ENCODE measurements at regions not wholly inside any gene's neighbourhood (a gene's known extent, or its start where the extent isn't known, plus 50 kb on each side); places are given as distances from the start of the nearest gene placed in this dataset.

DNA sequence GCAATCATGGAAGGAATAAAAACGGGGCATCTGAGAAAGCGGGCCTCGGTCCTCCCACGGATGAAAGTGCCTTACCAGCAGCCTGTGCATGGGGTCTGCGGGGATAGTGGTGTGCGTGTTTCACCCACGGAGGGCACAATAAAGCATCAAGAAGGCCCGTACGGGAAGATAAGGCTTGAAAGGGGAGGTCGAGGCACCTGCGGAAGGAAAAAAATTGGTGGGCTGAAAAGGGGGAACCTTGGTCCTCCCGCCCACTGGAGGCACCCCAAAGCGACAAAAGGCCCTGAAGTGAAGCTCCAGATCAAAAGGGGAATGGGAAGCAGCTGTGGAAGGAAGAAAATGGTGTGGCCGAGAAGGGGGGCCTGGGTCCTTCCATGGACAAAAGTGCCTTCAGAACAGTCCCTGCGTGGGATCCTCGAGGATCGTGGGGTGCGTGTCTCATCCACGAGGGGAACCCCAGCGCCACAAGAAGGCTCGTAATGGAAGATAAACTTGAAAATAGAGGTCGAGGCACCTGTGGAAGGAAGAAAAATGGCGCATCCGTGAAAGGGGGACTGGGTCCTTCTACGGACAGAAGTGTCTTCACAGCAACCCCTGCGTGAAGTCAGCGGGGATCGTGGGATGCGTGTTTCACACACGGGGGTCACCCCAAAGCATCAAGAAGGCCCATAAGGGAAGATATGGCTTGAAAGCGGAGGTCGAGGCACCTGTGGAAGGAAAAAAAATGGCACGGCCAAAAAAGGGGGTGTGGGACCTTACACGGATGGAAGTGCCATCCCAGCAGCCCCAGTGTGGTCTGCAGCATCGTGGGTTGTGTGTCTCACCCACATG, 276.9 kb downstream of the ALG10 start (continued):
- no peak for TF ChIP-seq KLF5 (IDR thresholded peaks at IDR 0.05; ENCODE audit: partially characterized antibody)
- TF ChIP-seq CREB1 (IDR thresholded peaks at IDR 0.05; ENCODE audit: low read depth) = no peak
- TF ChIP-seq BCL11A (IDR thresholded peaks at IDR 0.05; ENCODE audit: low read depth, low read length) = no peak
- no peak for TF ChIP-seq CBX5 (IDR thresholded peaks at IDR 0.05; ENCODE audit: low read depth)
- TF ChIP-seq HDGF (IDR thresholded peaks at IDR 0.05) = no peak

DNA sequence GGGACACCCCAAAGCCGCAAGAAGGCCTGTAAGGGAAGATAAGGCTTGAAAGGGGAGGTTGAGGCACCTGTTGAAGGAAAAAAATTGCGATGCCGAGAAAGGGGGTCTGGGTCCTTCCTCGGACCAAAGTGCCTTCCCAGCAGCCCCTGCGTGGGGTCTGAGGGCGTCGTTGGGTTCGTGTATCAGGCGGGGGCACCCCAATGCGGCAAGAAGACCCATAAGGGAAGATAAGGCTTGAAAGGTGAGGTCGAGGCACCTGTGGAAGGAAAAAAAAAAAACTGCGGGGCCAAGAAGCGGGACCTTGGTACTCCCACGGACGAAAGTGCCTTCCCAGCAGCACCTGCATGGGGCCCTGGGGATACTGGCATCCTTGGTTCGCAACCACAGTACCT, 277.5 kb downstream of the ALG10 start:
- 38% methylated on average over 13 of the region's 16 CpGs for WGBS (ENCODE audit: insufficient coverage, insufficient replicate concordance, low lambda C conversion rate, missing lambda C conversion rate)
- ChIA-PET CTCF (no interaction called here), POLR2A (no interaction called here), SMC1A (ENCODE audit: uncharacterized antibody, unreplicated experiment) (no interaction called here), RAD21 (ENCODE audit: unreplicated experiment) (no interaction called here)
- intact Hi-C loops (cut with micrococcal nuclease; ENCODE audit: unreplicated experiment) (no loop called here), in situ Hi-C loops (cut with MboI) (loop anchor here (25.0 kb wide), 3 partner anchors 88 to 288 kb away; no protein-coding TSS in a partner anchor)
- no peak overlapping the region for H3K4me3 ChIP-seq
- BruUV-seq (replicated peaks) = no TSS peak
- no peaks in the 10 kb centered on the region for H3K27me3 ChIP-seq (replicated peaks in 1 of 2; ENCODE audit: control insufficient read depth in 2 of 2, insufficient read depth in 2 of 2, low read length in 1 of 2)
- DNase-seq (ENCODE audit: low read depth, low spot score) (no peak), FAIRE-seq (no peak), ATAC-seq (no peak)
- no peak overlapping the region for H3K27ac ChIP-seq (ENCODE audit: control insufficient read depth, insufficient read depth)
- no peaks in the 10 kb centered on the region for H4K20me1 ChIP-seq (ENCODE audit: control insufficient read depth, insufficient read depth)
- H3K4me2 ChIP-seq (ENCODE audit: control insufficient read depth, insufficient read depth) = no peak overlapping the region
- no peaks in the 10 kb centered on the region for H3K79me2 ChIP-seq (ENCODE audit: control insufficient read depth, insufficient read depth, low read length)
- no peaks in the 10 kb centered on the region for H3K36me3 ChIP-seq (ENCODE audit: control insufficient read depth in 2 of 2, insufficient read depth in 2 of 2, low read length in 1 of 2)
- no peaks in the 10 kb centered on the region; the same call in 2 of the 3 replicates for H3K9me3 ChIP-seq (replicated peaks; ENCODE audit: control insufficient read depth, insufficient read depth, low read length)
- no peak overlapping the region for H3K9ac ChIP-seq (ENCODE audit: control insufficient read depth, insufficient read depth, low read length)
- no peak overlapping the region for H2AFZ ChIP-seq (ENCODE audit: control insufficient read depth, low read depth, low read length)
- H3K4me1 ChIP-seq (ENCODE audit: control insufficient read depth, insufficient read depth, low read length) = no peaks in the 10 kb centered on the region
- TF ChIP-seq RAD21 (IDR thresholded peaks at IDR 0.05; ENCODE audit: insufficient read depth, low read depth, low read length) (no peak), TCF7 (IDR thresholded peaks at IDR 0.05; ENCODE audit: borderline replicate concordance) (no peak), EGR1 (IDR thresholded peaks at IDR 0.05; ENCODE audit: borderline replicate concordance in 1 of 2, low read depth in 2 of 2, low read length in 2 of 2) (no peak)
- TF ChIP-seq, protein P1, sequence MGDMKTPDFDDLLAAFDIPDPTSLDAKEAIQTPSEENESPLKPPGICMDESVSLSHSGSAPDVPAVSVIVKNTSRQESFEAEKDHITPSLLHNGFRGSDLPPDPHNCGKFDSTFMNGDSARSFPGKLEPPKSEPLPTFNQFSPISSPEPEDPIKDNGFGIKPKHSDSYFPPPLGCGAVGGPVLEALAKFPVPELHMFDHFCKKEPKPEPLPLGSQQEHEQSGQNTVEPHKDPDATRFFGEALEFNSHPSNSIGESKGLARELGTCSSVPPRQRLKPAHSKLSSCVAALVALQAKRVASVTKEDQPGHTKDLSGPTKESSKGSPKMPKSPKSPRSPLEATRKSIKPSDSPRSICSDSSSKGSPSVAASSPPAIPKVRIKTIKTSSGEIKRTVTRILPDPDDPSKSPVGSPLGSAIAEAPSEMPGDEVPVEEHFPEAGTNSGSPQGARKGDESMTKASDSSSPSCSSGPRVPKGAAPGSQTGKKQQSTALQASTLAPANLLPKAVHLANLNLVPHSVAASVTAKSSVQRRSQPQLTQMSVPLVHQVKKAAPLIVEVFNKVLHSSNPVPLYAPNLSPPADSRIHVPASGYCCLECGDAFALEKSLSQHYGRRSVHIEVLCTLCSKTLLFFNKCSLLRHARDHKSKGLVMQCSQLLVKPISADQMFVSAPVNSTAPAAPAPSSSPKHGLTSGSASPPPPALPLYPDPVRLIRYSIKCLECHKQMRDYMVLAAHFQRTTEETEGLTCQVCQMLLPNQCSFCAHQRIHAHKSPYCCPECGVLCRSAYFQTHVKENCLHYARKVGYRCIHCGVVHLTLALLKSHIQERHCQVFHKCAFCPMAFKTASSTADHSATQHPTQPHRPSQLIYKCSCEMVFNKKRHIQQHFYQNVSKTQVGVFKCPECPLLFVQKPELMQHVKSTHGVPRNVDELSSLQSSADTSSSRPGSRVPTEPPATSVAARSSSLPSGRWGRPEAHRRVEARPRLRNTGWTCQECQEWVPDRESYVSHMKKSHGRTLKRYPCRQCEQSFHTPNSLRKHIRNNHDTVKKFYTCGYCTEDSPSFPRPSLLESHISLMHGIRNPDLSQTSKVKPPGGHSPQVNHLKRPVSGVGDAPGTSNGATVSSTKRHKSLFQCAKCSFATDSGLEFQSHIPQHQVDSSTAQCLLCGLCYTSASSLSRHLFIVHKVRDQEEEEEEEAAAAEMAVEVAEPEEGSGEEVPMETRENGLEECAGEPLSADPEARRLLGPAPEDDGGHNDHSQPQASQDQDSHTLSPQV (IDR thresholded peaks at IDR 0.05) = no peak
- TF ChIP-seq, protein P2, sequence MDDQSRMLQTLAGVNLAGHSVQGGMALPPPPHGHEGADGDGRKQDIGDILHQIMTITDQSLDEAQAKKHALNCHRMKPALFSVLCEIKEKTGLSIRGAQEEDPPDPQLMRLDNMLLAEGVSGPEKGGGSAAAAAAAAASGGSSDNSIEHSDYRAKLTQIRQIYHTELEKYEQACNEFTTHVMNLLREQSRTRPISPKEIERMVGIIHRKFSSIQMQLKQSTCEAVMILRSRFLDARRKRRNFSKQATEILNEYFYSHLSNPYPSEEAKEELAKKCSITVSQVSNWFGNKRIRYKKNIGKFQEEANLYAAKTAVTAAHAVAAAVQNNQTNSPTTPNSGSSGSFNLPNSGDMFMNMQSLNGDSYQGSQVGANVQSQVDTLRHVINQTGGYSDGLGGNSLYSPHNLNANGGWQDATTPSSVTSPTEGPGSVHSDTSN (IDR thresholded peaks at IDR 0.05; ENCODE audit: insufficient replicate concordance, low read depth, low read length) = no peak
- TF ChIP-seq, protein P3, sequence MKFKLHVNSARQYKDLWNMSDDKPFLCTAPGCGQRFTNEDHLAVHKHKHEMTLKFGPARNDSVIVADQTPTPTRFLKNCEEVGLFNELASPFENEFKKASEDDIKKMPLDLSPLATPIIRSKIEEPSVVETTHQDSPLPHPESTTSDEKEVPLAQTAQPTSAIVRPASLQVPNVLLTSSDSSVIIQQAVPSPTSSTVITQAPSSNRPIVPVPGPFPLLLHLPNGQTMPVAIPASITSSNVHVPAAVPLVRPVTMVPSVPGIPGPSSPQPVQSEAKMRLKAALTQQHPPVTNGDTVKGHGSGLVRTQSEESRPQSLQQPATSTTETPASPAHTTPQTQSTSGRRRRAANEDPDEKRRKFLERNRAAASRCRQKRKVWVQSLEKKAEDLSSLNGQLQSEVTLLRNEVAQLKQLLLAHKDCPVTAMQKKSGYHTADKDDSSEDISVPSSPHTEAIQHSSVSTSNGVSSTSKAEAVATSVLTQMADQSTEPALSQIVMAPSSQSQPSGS (IDR thresholded peaks at IDR 0.05; ENCODE audit: low read length) = no peak
